ENCODE measurements at regions not wholly inside any gene's neighbourhood (a gene's known extent, or its start where the extent isn't known, plus 50 kb on each side); places are given as distances from the start of the nearest gene placed in this dataset.

- no peak for DNase-seq (ENCODE audit: low read depth, low spot score)
Measured at GRCh38 chr2:217067787-217068186, 207.9 kb upstream of the TNP1 start.

- no peak for DNase-seq (ENCODE audit: low read depth, low spot score)
Measured at GRCh38 chr2:217066510-217067270, 206.8 kb upstream of the TNP1 start.

- no peak for DNase-seq (ENCODE audit: low read depth, low spot score)
Measured at GRCh38 chr2:217065695-217066405, 206.0 kb upstream of the TNP1 start.

GRCh38 chr2:217065012-217065290, 205.1 kb upstream of the TNP1 start:
- DNase-seq (ENCODE audit: low read depth, low spot score), result no peak

- no peak for DNase-seq (ENCODE audit: low read depth, low spot score)
Measured at GRCh38 chr2:217064234-217065011, 204.6 kb upstream of the TNP1 start.

GRCh38 chr2:217063238-217063755, 203.4 kb upstream of the TNP1 start:
- no peak for DNase-seq (ENCODE audit: low read depth, low spot score)

GRCh38 chr2:217062768-217063167, 202.9 kb upstream of the TNP1 start:
- no peak for DNase-seq (ENCODE audit: low read depth, low spot score)

- no peak for DNase-seq (ENCODE audit: low read depth, low spot score)
Measured at GRCh38 chr2:217061916-217062505, 202.1 kb upstream of the TNP1 start.

GRCh38 chr2:217060951-217061547, 201.2 kb upstream of the TNP1 start:
- no peak for DNase-seq (ENCODE audit: low read depth, low spot score)

- DNase-seq (ENCODE audit: low read depth, low spot score), result no peak
Measured at GRCh38 chr2:217060516-217060915, 200.7 kb upstream of the TNP1 start.

- DNase-seq (ENCODE audit: low read depth, low spot score), result no peak
Measured at GRCh38 chr2:217058791-217059755, 199.2 kb upstream of the TNP1 start.

- no peak for DNase-seq (ENCODE audit: low read depth, low spot score)
Measured at GRCh38 chr2:217057773-217058172, 197.9 kb upstream of the TNP1 start.

- no peak for DNase-seq (ENCODE audit: low read depth, low spot score)
Measured at GRCh38 chr2:217055624-217056023, 195.8 kb upstream of the TNP1 start.

- no peak for DNase-seq (ENCODE audit: low read depth, low spot score)
Measured at GRCh38 chr2:217054791-217055190, 194.9 kb upstream of the TNP1 start.

- no peak for DNase-seq (ENCODE audit: low read depth, low spot score)
Measured at GRCh38 chr2:217052856-217053577, 193.2 kb upstream of the TNP1 start.

- no peak for DNase-seq (ENCODE audit: low read depth, low spot score)
Measured at GRCh38 chr2:217051416-217051815, 191.6 kb upstream of the TNP1 start.

GRCh38 chr2:217049956-217050355, 190.1 kb upstream of the TNP1 start:
- DNase-seq (ENCODE audit: low read depth, low spot score), result no peak

- no peak for DNase-seq (ENCODE audit: low read depth, low spot score)
Measured at GRCh38 chr2:217049422-217049821, 189.6 kb upstream of the TNP1 start.

- no peak for DNase-seq (ENCODE audit: low read depth, low spot score)
Measured at GRCh38 chr2:217048730-217049129, 188.9 kb upstream of the TNP1 start.

GRCh38 chr2:217047631-217048030, 187.8 kb upstream of the TNP1 start:
- no peak for DNase-seq (ENCODE audit: low read depth, low spot score)
